Type B pancreatic cell (in vitro differentiated cells): ENCODE measurements at regions not wholly inside any gene's neighbourhood (a gene's known extent, or its start where the extent isn't known, plus 50 kb on each side); places are given as distances from the start of the nearest gene placed in this dataset.

ENCODE experiments used
- DNase-seq: peaks from one replicate; pipeline ENCODE4 v3.0.0; 2021; ENCODE audit warnings: mixed read lengths; ENCODE audit not compliant: unreplicated experiment; ENCODE audit errors: extremely low spot score
- H3K27ac Mint-ChIP-seq: 2 replicates; pipeline ENCODE4 v1.8.0; 2021; ENCODE audit warnings: mild to moderate bottlenecking, mixed read lengths
- H3K27me3 Mint-ChIP-seq: 2 replicates; pipeline ENCODE4 v1.8.0; 2021; ENCODE audit warnings: mixed read lengths
- H3K36me3 Mint-ChIP-seq: 2 replicates; pipeline ENCODE4 v1.8.0; 2021; ENCODE audit warnings: mixed read lengths
- H3K4me1 Mint-ChIP-seq: one replicate; pipeline ENCODE4 v1.8.0; 2021; ENCODE audit warnings: mixed read lengths; ENCODE audit not compliant: unreplicated experiment
- H3K4me3 Mint-ChIP-seq: 2 replicates; pipeline ENCODE4 v1.8.0; 2021; ENCODE audit warnings: mild to moderate bottlenecking, mixed read lengths
- H3K9me3 Mint-ChIP-seq: 2 replicates; pipeline ENCODE4 v1.8.0; 2021; ENCODE audit warnings: mixed read lengths
- CTCF ChIP-seq: fragments of 200-600 bp; sonication (generic); conservative IDR thresholded peaks from 2 replicates; pipeline ENCODE4 v1.5.0; 2021; ENCODE audit warnings: antibody characterized with exemption, mild to moderate bottlenecking

GRCh38 chr2:10223471-10223870, 79.2 kb upstream of the HPCAL1 start:
- Mint-ChIP-seq H3K36me3 (no peaks in the 10 kb centered on the region), H3K27ac (no peak overlapping the region), H3K9me3 (no peaks in the 10 kb centered on the region), H3K4me1 (peaks cover 43% of the 10 kb centered on the region), H3K4me3 (no peak overlapping the region), H3K27me3 (peaks cover 9% of the 10 kb centered on the region)
- DNase-seq, result no peak
- no peak for TF ChIP-seq CTCF

- no peak overlapping the region for H3K4me3 Mint-ChIP-seq
- TF ChIP-seq CTCF, result peak; percentile 34
- H3K9me3 Mint-ChIP-seq, result no peaks in the 10 kb centered on the region
- peaks cover 9% of the 10 kb centered on the region for H3K27me3 Mint-ChIP-seq
- no peaks in the 10 kb centered on the region for H3K36me3 Mint-ChIP-seq
- H3K4me1 Mint-ChIP-seq, result peaks cover 49% of the 10 kb centered on the region
- no peak overlapping the region for H3K27ac Mint-ChIP-seq
- DNase-seq, result no peak
Measured at GRCh38 chr2:10223932-10224720, 78.6 kb upstream of the HPCAL1 start.

- DNase-seq, result no peak
- Mint-ChIP-seq H3K27ac (no peak overlapping the region), H3K4me3 (no peak overlapping the region), H3K4me1 (peaks cover 48% of the 10 kb centered on the region), H3K9me3 (no peaks in the 10 kb centered on the region), H3K36me3 (no peaks in the 10 kb centered on the region), H3K27me3 (peaks cover 9% of the 10 kb centered on the region)
- TF ChIP-seq CTCF, result no peak
Measured at GRCh38 chr2:10224734-10225133, 78.0 kb upstream of the HPCAL1 start.

- Mint-ChIP-seq H3K9me3 (no peaks in the 10 kb centered on the region), H3K4me1 (peaks cover 41% of the 10 kb centered on the region), H3K27me3 (peaks cover 6% of the 10 kb centered on the region), H3K4me3 (no peak overlapping the region), H3K36me3 (no peaks in the 10 kb centered on the region), H3K27ac (no peak overlapping the region)
- TF ChIP-seq CTCF, result no peak
- DNase-seq, result no peak
Measured at GRCh38 chr2:10225291-10226037, 77.2 kb upstream of the HPCAL1 start.

GRCh38 chr2:10226038-10226724, 76.5 kb upstream of the HPCAL1 start:
- no peak for TF ChIP-seq CTCF
- DNase-seq, result no peak
- Mint-ChIP-seq H3K27me3 (peaks cover 4% of the 10 kb centered on the region), H3K9me3 (no peaks in the 10 kb centered on the region), H3K36me3 (no peaks in the 10 kb centered on the region), H3K4me1 (peaks cover 39% of the 10 kb centered on the region), H3K27ac (no peak overlapping the region), H3K4me3 (no peak overlapping the region)
